PC-9 (cell line): ENCODE measurements at regions not wholly inside any gene's neighbourhood (a gene's known extent, or its start where the extent isn't known, plus 50 kb on each side); places are given as distances from the start of the nearest gene placed in this dataset.

Experiments
- BruUV-seq: library from RNA; stranded (reverse); fragments of 400-500 nt; replicated peaks from 2 replicates; lab custom pipeline; 2021; lab: Mats Ljungman, UMichigan
- CTCF ChIA-PET: fragments of 300-600 bp; sonication (Branson Sonifier 250); formaldehyde crosslinking; loops from one replicate; lab custom pipeline; 2022; ENCODE audit warnings: antibody characterized with exemption; lab: Charles Lee
- POLR2A ChIA-PET: fragments of 300-600 bp; sonication (Branson Sonifier 250); formaldehyde crosslinking; loops from one replicate; lab custom pipeline; 2022; ENCODE audit warnings: antibody characterized with exemption; ENCODE audit not compliant: unreplicated experiment; lab: Charles Lee
- DNase-seq, 2 experiments: peaks; one replicate each; pipeline versions ENCODE4 v3.0.0 to v3.0.0-alpha.2; 2015 to 2022; ENCODE audit warnings: mixed read lengths in 1 of 2
- H2AFZ ChIP-seq: fragments of 200-600 bp; sonication (generic); 2 replicates; pipeline ENCODE4 v1.8.1; 2017; ENCODE audit warnings: antibody characterized with exemption
- H3F3A ChIP-seq: fragments of 200-600 bp; sonication (generic); 2 replicates; pipeline ENCODE4 v1.8.1; 2017; ENCODE audit warnings: antibody characterized with exemption, mild to moderate bottlenecking, low read depth; ENCODE audit not compliant: insufficient read depth
- H3K27ac ChIP-seq: fragments of 200-600 bp; sonication (generic); 2 replicates; pipeline ENCODE4 v1.6.1; 2016; ENCODE audit warnings: mixed run types
- H3K27me3 ChIP-seq: fragments of 200-600 bp; sonication (generic); 2 replicates; pipeline ENCODE4 v1.6.1; 2016; ENCODE audit warnings: low read depth, mixed run types; ENCODE audit not compliant: insufficient read depth
- H3K36me3 ChIP-seq: fragments of 200-600 bp; sonication (generic); 2 replicates; pipeline ENCODE4 v1.6.1; 2016; ENCODE audit warnings: low read depth, mixed run types
- H3K4me1 ChIP-seq: fragments of 200-600 bp; sonication (generic); replicated peaks from 2 replicates; pipeline ENCODE4 v1.6.1; 2016; ENCODE audit warnings: mixed run types; ENCODE audit not compliant: insufficient read depth
- H3K4me2 ChIP-seq: fragments of 200-600 bp; sonication (generic); 2 replicates; pipeline ENCODE4 v1.6.1; 2017; ENCODE audit warnings: mixed run types
- H3K4me3 ChIP-seq: fragments of 200-600 bp; sonication (generic); 2 replicates; pipeline ENCODE4 v1.6.1; 2016; ENCODE audit warnings: mixed run types
- H3K79me2 ChIP-seq: fragments of 200-600 bp; sonication (generic); 2 replicates; pipeline ENCODE4 v1.6.1; 2017; ENCODE audit warnings: low read depth, mixed run types
- H3K9me2 ChIP-seq: fragments of 200-600 bp; sonication (generic); 2 replicates; pipeline ENCODE4 v1.8.1; 2017; ENCODE audit warnings: mild to moderate bottlenecking; ENCODE audit not compliant: insufficient read depth
- H3K9me3 ChIP-seq: fragments of 200-600 bp; sonication (generic); 2 replicates; pipeline ENCODE4 v1.8.1; 2016; ENCODE audit warnings: low read depth; ENCODE audit not compliant: insufficient read depth
- H4K20me1 ChIP-seq: fragments of 200-600 bp; sonication (generic); 2 replicates; pipeline ENCODE4 v1.8.1; 2017; ENCODE audit not compliant: insufficient read depth
- EZH2 ChIP-seq: fragments of 200-600 bp; sonication (generic); IDR thresholded peaks from 2 replicates; pipeline ENCODE4 v1.8.0; 2017; ENCODE audit warnings: antibody characterized with exemption, low read depth
- intact Hi-C: fragments of 100-400 bp; cut with micrococcal nuclease; formaldehyde crosslinking; loops from one replicate; pipeline ENCODE4 v1.10.0; 2022; ENCODE audit not compliant: unreplicated experiment
- TF ChIP-seq, protein P1 (sequence below): fragments of 200-600 bp; sonication (generic); conservative IDR thresholded peaks from 2 replicates; pipeline ENCODE4 v1.6.1; 2017; ENCODE audit warnings: mixed run types, antibody characterized with exemption, mild to moderate bottlenecking, moderate library complexity

DNA sequence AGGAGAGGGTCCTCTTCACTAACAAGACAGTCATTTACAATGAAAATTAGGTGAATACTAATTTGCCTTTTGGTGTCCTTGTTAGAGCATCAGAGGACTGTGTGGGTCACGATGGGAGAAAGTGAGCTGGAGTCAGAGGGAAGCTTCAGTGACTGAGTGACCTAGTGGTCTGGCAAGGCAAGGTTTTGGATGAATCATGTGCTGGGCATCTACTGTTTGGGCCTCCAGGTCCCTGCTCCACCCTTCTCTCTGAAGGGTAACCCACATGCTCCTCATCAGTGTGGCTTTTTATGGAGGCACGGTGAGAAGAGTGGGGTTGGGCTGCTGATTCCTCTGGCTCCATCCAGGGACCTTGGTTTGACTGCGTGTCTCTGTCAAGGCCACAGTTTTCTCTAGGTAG is 60.5 kb upstream of the EXOC2 start:
- H3K4me3 ChIP-seq = no peak overlapping the region
- no TSS peak for BruUV-seq
- CTCF ChIA-PET = no interaction called here
- H3K4me1 ChIP-seq = no peaks in the 10 kb centered on the region
- DNase-seq = no peak
- no peak overlapping the region for H3K4me2 ChIP-seq
- no peaks in the 10 kb centered on the region for H4K20me1 ChIP-seq
- H3K9me2 ChIP-seq = no peaks in the 10 kb centered on the region
- no peaks in the 10 kb centered on the region for H3K27me3 ChIP-seq
- H3K27ac ChIP-seq = no peak overlapping the region
- no peak overlapping the region for H2AFZ ChIP-seq
- POLR2A ChIA-PET = no interaction called here
- TF ChIP-seq, protein P1, sequence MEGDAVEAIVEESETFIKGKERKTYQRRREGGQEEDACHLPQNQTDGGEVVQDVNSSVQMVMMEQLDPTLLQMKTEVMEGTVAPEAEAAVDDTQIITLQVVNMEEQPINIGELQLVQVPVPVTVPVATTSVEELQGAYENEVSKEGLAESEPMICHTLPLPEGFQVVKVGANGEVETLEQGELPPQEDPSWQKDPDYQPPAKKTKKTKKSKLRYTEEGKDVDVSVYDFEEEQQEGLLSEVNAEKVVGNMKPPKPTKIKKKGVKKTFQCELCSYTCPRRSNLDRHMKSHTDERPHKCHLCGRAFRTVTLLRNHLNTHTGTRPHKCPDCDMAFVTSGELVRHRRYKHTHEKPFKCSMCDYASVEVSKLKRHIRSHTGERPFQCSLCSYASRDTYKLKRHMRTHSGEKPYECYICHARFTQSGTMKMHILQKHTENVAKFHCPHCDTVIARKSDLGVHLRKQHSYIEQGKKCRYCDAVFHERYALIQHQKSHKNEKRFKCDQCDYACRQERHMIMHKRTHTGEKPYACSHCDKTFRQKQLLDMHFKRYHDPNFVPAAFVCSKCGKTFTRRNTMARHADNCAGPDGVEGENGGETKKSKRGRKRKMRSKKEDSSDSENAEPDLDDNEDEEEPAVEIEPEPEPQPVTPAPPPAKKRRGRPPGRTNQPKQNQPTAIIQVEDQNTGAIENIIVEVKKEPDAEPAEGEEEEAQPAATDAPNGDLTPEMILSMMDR = no peak
- no peak for TF ChIP-seq EZH2
- H3K9me3 ChIP-seq = no peaks in the 10 kb centered on the region
- no peaks in the 10 kb centered on the region for H3K79me2 ChIP-seq
- H3K36me3 ChIP-seq = no peaks in the 10 kb centered on the region
- no peaks in the 10 kb centered on the region for H3F3A ChIP-seq
- intact Hi-C loops = no loop called here

GRCh38 chr6:752438-752837 is 59.5 kb upstream of the EXOC2 start:
- Histone ChIP-seq H3K9me3 (no peaks in the 10 kb centered on the region), H3F3A (no peaks in the 10 kb centered on the region), H4K20me1 (no peaks in the 10 kb centered on the region), H3K79me2 (no peaks in the 10 kb centered on the region), H3K36me3 (no peaks in the 10 kb centered on the region), H3K4me2 (no peak overlapping the region), H3K27ac (no peak overlapping the region), H3K4me3 (no peak overlapping the region), H3K27me3 (no peaks in the 10 kb centered on the region), H3K4me1 (no peaks in the 10 kb centered on the region), H3K9me2 (no peaks in the 10 kb centered on the region), H2AFZ (no peak overlapping the region)
- DNase-seq = no peak
- POLR2A ChIA-PET = no interaction called here
- intact Hi-C loops = no loop called here
- no TSS peak for BruUV-seq
- no peak for TF ChIP-seq EZH2
- TF ChIP-seq, protein P1 = no peak
- CTCF ChIA-PET = no interaction called here

DNA sequence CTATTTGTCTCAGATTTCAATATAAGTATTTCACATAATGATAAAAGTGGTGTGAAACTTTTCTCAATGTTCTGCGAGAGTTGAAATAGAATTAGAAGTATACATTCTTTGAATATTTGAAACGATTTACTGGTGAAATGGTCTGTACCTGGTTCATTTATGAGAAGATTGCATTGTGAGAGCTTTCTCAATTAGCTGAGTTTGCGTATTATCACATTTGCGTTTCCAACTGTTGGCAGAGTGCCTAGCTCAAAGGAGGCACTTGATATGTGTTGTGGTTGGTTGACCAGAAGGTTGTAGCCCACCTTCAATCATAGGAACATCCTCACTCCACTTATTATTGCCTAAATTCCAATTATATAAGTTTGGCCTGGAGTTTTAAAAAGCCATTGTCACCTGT is 58.8 kb upstream of the EXOC2 start:
- TF ChIP-seq, protein P1 = no peak
- no peak for TF ChIP-seq EZH2
- Histone ChIP-seq H3K4me1 (no peaks in the 10 kb centered on the region), H3K27ac (no peak overlapping the region), H4K20me1 (no peaks in the 10 kb centered on the region), H3K9me3 (no peaks in the 10 kb centered on the region), H3K79me2 (no peaks in the 10 kb centered on the region), H3K27me3 (no peaks in the 10 kb centered on the region), H2AFZ (no peak overlapping the region), H3K36me3 (no peaks in the 10 kb centered on the region), H3K9me2 (no peaks in the 10 kb centered on the region), H3K4me2 (no peak overlapping the region), H3F3A (no peaks in the 10 kb centered on the region), H3K4me3 (no peak overlapping the region)
- BruUV-seq = no TSS peak
- ChIA-PET POLR2A (no interaction called here), CTCF (no interaction called here)
- no peak for DNase-seq
- intact Hi-C loops = no loop called here
